ENCODE measurements at regions not wholly inside any gene's neighbourhood (a gene's known extent, or its start where the extent isn't known, plus 50 kb on each side); places are given as distances from the start of the nearest gene placed in this dataset.

GRCh38 chr20:52382933-52383332 lies 191.4 kb upstream of the ZFP64 start:
- Histone ChIP-seq H2BK5ac (ENCODE audit: low read depth, low read length, poor library complexity, severe bottlenecking) (no peak overlapping the region), H3K27me3 (ENCODE audit: control insufficient read depth, insufficient read depth, low read length) (no peaks in the 10 kb centered on the region), H3K23ac (ENCODE audit: low read depth, low read length) (no peak overlapping the region), H3K4me3 (ENCODE audit: insufficient read depth, low read depth, low read length) (no peak overlapping the region), H2BK20ac (ENCODE audit: low read depth, low read length) (no peak overlapping the region), H2BK120ac (ENCODE audit: low read depth, low read length) (no peak overlapping the region), H3K4me2 (ENCODE audit: low read depth, low read length) (no peak overlapping the region), H2BK15ac (ENCODE audit: low read depth, low read length) (no peak overlapping the region), H3K36me3 (ENCODE audit: control insufficient read depth, insufficient read depth, low read length) (no peaks in the 10 kb centered on the region), H3K4me1 (ENCODE audit: control insufficient read depth, insufficient read depth, low read length) (no peaks in the 10 kb centered on the region), H3K4ac (ENCODE audit: low read depth, low read length) (no peak overlapping the region), H4K5ac (ENCODE audit: low read depth, low read length) (no peak overlapping the region), H3K9me1 (ENCODE audit: insufficient read depth, low read length) (no peaks in the 10 kb centered on the region), H3K9ac (ENCODE audit: low read depth, low read length) (no peak overlapping the region), H3K27ac (ENCODE audit: insufficient read depth, low read length) (no peak overlapping the region), H3K79me1 (ENCODE audit: low read depth in 1 of 2, low read length in 2 of 2) (no peaks in the 10 kb centered on the region), H2AFZ (replicated peaks; ENCODE audit: low read length, poor library complexity) (no peak overlapping the region), H3K18ac (ENCODE audit: low read depth, low read length) (no peak overlapping the region), H2AK5ac (ENCODE audit: low read depth, low read length) (no peak overlapping the region), H4K20me1 (ENCODE audit: insufficient read depth, low read length) (no peaks in the 10 kb centered on the region), H4K91ac (ENCODE audit: insufficient read depth, low read depth, low read length) (no peak overlapping the region), H3K56ac (ENCODE audit: extremely low read depth, insufficient read depth, low read length) (no peak overlapping the region), H3K14ac (replicated peaks; ENCODE audit: low read depth, low read length) (no peak overlapping the region), H4K8ac (ENCODE audit: low read depth in 2 of 2, low read length in 2 of 2) (no peak overlapping the region), H3K9me3 (ENCODE audit: control insufficient read depth, insufficient read depth, low read length) (peaks cover 3% of the 10 kb centered on the region; the same call in 1 of the 2 replicates), H2AK9ac (replicated peaks; ENCODE audit: low read depth, low read length, poor library complexity) (no peak overlapping the region)
- in situ Hi-C loops (cut with MboI; ENCODE audit: low sequenced_read_pairs) = no loop called here
- WGBS, 2 experiments (ENCODE audit: extremely low coverage in 2 of 2, insufficient read length in 1 of 2) = no CpG with 5 or more reads among the region's 4 CpGs
- ATAC-seq (ENCODE audit: low read depth) = no peak
- dilution Hi-C loops (cut with HindIII; ENCODE audit: low sequenced_read_pairs, unreplicated experiment) = no loop called here
- BruUV-seq (replicated peaks) = no TSS peak
- TF ChIP-seq RCOR1 (IDR thresholded peaks at IDR 0.05; ENCODE audit: insufficient replicate concordance, low read length) (no peak), BHLHE40 (IDR thresholded peaks at IDR 0.05; ENCODE audit: low read depth, low read length) (no peak), FOS (IDR thresholded peaks at IDR 0.05; ENCODE audit: low read depth, low read length) (no peak), SMC3 (IDR thresholded peaks at IDR 0.05; ENCODE audit: low read depth, low read length) (no peak), CTCF (conservative IDR thresholded peaks at IDR 0.05; ENCODE audit: low read depth, low read length) (no peak), RAD21 (IDR thresholded peaks at IDR 0.05; ENCODE audit: low read length) (no peak), CHD1 (IDR thresholded peaks at IDR 0.05; ENCODE audit: low read depth, low read length) (no peak), RFX5 (IDR thresholded peaks at IDR 0.05; ENCODE audit: low read depth, low read length) (no peak), MAZ (IDR thresholded peaks at IDR 0.05; ENCODE audit: borderline replicate concordance, low read depth, low read length) (no peak), MXI1 (IDR thresholded peaks at IDR 0.05; ENCODE audit: borderline replicate concordance, low read depth, low read length) (no peak), POLR2A (IDR thresholded peaks at IDR 0.05; ENCODE audit: low read depth, low read length) (no peak)
- TF ChIP-seq, protein P1, sequence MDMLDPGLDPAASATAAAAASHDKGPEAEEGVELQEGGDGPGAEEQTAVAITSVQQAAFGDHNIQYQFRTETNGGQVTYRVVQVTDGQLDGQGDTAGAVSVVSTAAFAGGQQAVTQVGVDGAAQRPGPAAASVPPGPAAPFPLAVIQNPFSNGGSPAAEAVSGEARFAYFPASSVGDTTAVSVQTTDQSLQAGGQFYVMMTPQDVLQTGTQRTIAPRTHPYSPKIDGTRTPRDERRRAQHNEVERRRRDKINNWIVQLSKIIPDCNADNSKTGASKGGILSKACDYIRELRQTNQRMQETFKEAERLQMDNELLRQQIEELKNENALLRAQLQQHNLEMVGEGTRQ (IDR thresholded peaks at IDR 0.05; ENCODE audit: low read depth, low read length) = no peak
- TF ChIP-seq, protein P2, sequence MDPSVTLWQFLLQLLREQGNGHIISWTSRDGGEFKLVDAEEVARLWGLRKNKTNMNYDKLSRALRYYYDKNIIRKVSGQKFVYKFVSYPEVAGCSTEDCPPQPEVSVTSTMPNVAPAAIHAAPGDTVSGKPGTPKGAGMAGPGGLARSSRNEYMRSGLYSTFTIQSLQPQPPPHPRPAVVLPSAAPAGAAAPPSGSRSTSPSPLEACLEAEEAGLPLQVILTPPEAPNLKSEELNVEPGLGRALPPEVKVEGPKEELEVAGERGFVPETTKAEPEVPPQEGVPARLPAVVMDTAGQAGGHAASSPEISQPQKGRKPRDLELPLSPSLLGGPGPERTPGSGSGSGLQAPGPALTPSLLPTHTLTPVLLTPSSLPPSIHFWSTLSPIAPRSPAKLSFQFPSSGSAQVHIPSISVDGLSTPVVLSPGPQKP (IDR thresholded peaks at IDR 0.05; ENCODE audit: borderline replicate concordance, low read depth, low read length) = no peak
- ChIA-PET POLR2A (ENCODE audit: unreplicated experiment) (no interaction called here), CTCF (no interaction called here)
- DNase-seq = no peak
- intact Hi-C loops (cut with micrococcal nuclease) = no loop called here

Data from IMR-90 (cell line).